Common myeloid progenitor, CD34-positive (primary cell): ENCODE measurements at regions not wholly inside any gene's neighbourhood (a gene's known extent, or its start where the extent isn't known, plus 50 kb on each side); places are given as distances from the start of the nearest gene placed in this dataset.

Experiments
- CTCF ChIA-PET: fragments of 350-600 bp; sonication (Branson Sonifier 250); formaldehyde crosslinking; loops from one replicate; lab custom pipeline; 2021; ENCODE audit warnings: antibody characterized with exemption; lab: Charles Lee
- POLR2A ChIA-PET: fragments of 350-600 bp; sonication (Branson Sonifier 250); formaldehyde crosslinking; loops from one replicate; lab custom pipeline; 2021; ENCODE audit warnings: antibody characterized with exemption; lab: Charles Lee
- DNase-seq, 3 donors: peaks; one replicate each; pipeline versions ENCODE4 v3.0.0 to v3.0.0-alpha.2; 2013
- H3K27ac ChIP-seq, 2 experiments: 1 replicate in 1 of 2; 2 replicates in 1 of 2; pipeline ENCODE4 v1.7.0; 2013; ENCODE audit warnings: inconsistent platforms in 2 of 2, low read length in 2 of 2, mild to moderate bottlenecking in 2 of 2, low read depth in 1 of 2, moderate library complexity in 1 of 2; ENCODE audit not compliant: severe bottlenecking in 2 of 2, insufficient read depth in 1 of 2, poor library complexity in 1 of 2
- H3K27me3 ChIP-seq, 5 experiments: replicated peaks in 2 of 5; 1 replicate in 3 of 5; 2 replicates in 2 of 5; pipeline versions ENCODE4 v1.6.1 to v1.7.0; 2013; ENCODE audit warnings: low read length in 4 of 5, mild to moderate bottlenecking in 2 of 5, moderate library complexity in 2 of 5, inconsistent platforms in 1 of 5; ENCODE audit not compliant: insufficient read depth in 5 of 5, control insufficient read depth in 4 of 5
- H3K36me3 ChIP-seq, 4 experiments: 1 replicate in 2 of 4; 2 replicates in 2 of 4; pipeline versions ENCODE4 v1.6.1 to v1.7.0; 2013; ENCODE audit warnings: low read length in 3 of 4, control low read depth in 1 of 4, mild to moderate bottlenecking in 1 of 4; ENCODE audit not compliant: control insufficient read depth in 4 of 4, insufficient read depth in 4 of 4
- H3K4me1 ChIP-seq, 4 experiments: 1 replicate in 3 of 4; 2 replicates in 1 of 4; pipeline versions ENCODE4 v1.6.1 to v1.7.1; 2013; ENCODE audit warnings: low read length in 3 of 4, mild to moderate bottlenecking in 3 of 4, control low read depth in 1 of 4, inconsistent platforms in 1 of 4, moderate library complexity in 1 of 4; ENCODE audit not compliant: control insufficient read depth in 4 of 4, insufficient read depth in 4 of 4; ENCODE audit errors: control extremely low read depth in 1 of 4
- H3K4me3 ChIP-seq, 7 experiments: 1 replicate in 4 of 7; 2 replicates in 3 of 7; pipeline versions ENCODE4 v1.5.1 to v1.7.0; 2013; ENCODE audit warnings: mild to moderate bottlenecking in 7 of 7, low read length in 6 of 7, moderate library complexity in 6 of 7, inconsistent platforms in 2 of 7, low read depth in 2 of 7, control low read depth in 1 of 7; ENCODE audit not compliant: insufficient read depth in 4 of 7, control insufficient read depth in 1 of 7; ENCODE audit errors: extremely low read depth in 1 of 7
- H3K9me3 ChIP-seq, 5 experiments: 1 replicate in 4 of 5; 2 replicates in 1 of 5; pipeline versions ENCODE4 v1.6.1 to v1.7.1; 2013; ENCODE audit warnings: low read length in 4 of 5, mild to moderate bottlenecking in 2 of 5, inconsistent platforms in 1 of 5, low read depth in 1 of 5, moderate library complexity in 1 of 5; ENCODE audit not compliant: control insufficient read depth in 4 of 5, insufficient read depth in 2 of 5; ENCODE audit errors: control extremely low read depth in 1 of 5
- WGBS: methylation state at CpG from one replicate; pipeline ENCODE4 v1.1.5; 2013; ENCODE audit not compliant: insufficient coverage; 5-methylcytosine and 5-hydroxymethylcytosine counted together

GRCh38 chr20:7359739-7360138 lies 580.5 kb downstream of the HAO1 start:
- no peak for DNase-seq
- no peaks in the 10 kb centered on the region for H3K36me3 ChIP-seq
- H3K27ac ChIP-seq: no peak overlapping the region
- H3K27me3 ChIP-seq: peaks cover 0 to 2% (median 0%) of the 10 kb centered on the region in 5 experiments
- H3K4me3 ChIP-seq: no peak overlapping the region
- no CpG with 5 or more reads among the region's 3 CpGs for WGBS
- CTCF ChIA-PET: no interaction called here
- POLR2A ChIA-PET: no interaction called here
- peaks cover 0 to 2% (median 0%) of the 10 kb centered on the region in 5 experiments for H3K9me3 ChIP-seq
- H3K4me1 ChIP-seq: peaks cover 0 to 3% (median 0%) of the 10 kb centered on the region in 4 experiments

- no peaks in the 10 kb centered on the region for H3K4me1 ChIP-seq
- H3K9me3 ChIP-seq: peaks cover 0 to 2% (median 0%) of the 10 kb centered on the region in 5 experiments
- peaks cover 0 to 2% (median 0%) of the 10 kb centered on the region in 5 experiments for H3K27me3 ChIP-seq
- no peaks in the 10 kb centered on the region for H3K36me3 ChIP-seq
- no peak overlapping the region for H3K4me3 ChIP-seq
- POLR2A ChIA-PET: no interaction called here
- CTCF ChIA-PET: no interaction called here
- DNase-seq: no peak
- no peak overlapping the region for H3K27ac ChIP-seq
- 100% methylated on average over 1 of the region's 3 CpGs for WGBS
Observed at GRCh38 chr20:7361321-7361720, 578.9 kb downstream of the HAO1 start.

- no peak for DNase-seq
- Histone ChIP-seq H3K27ac (no peak overlapping the region), H3K4me3 (no peak overlapping the region), H3K4me1 (no peaks in the 10 kb centered on the region), H3K36me3 (no peaks in the 10 kb centered on the region), H3K9me3 (peaks cover 0 to 2% (median 0%) of the 10 kb centered on the region in 5 experiments), H3K27me3 (peaks cover 0 to 2% (median 0%) of the 10 kb centered on the region in 5 experiments)
- ChIA-PET CTCF (no interaction called here), POLR2A (no interaction called here)
- WGBS: 100% methylated on average over 1 of the region's 3 CpGs
Observed at GRCh38 chr20:7361931-7362330, 578.3 kb downstream of the HAO1 start.

GRCh38 chr20:7362601-7363000 lies 577.7 kb downstream of the HAO1 start:
- H3K9me3 ChIP-seq: peaks cover 0 to 2% (median 0%) of the 10 kb centered on the region in 5 experiments
- ChIA-PET POLR2A (no interaction called here), CTCF (interaction anchor here (0.9 kb wide), 1 partner anchor 10 kb away, joined by 3 read pairs; no protein-coding TSS in a partner anchor)
- no peaks in the 10 kb centered on the region for H3K36me3 ChIP-seq
- WGBS: 82% methylated on average over 2 of the region's 2 CpGs
- no peaks in the 10 kb centered on the region for H3K4me1 ChIP-seq
- no peak overlapping the region for H3K27ac ChIP-seq
- no peak overlapping the region for H3K4me3 ChIP-seq
- DNase-seq: no peak
- peaks cover 0 to 2% (median 0%) of the 10 kb centered on the region in 5 experiments for H3K27me3 ChIP-seq

GRCh38 chr20:7366189-7366588 lies 574.1 kb downstream of the HAO1 start:
- POLR2A ChIA-PET: no interaction called here
- no peak overlapping the region for H3K4me3 ChIP-seq
- no peak for DNase-seq
- H3K4me1 ChIP-seq: no peaks in the 10 kb centered on the region
- no peak overlapping the region for H3K27ac ChIP-seq
- H3K27me3 ChIP-seq: no peaks in the 10 kb centered on the region
- H3K9me3 ChIP-seq: peaks cover 0 to 2% (median 0%) of the 10 kb centered on the region in 5 experiments
- no peaks in the 10 kb centered on the region for H3K36me3 ChIP-seq
- CTCF ChIA-PET: no interaction called here
- 100% methylated on average over 1 of the region's 1 CpG for WGBS

- WGBS: 100% methylated on average over 1 of the region's 3 CpGs
- H3K27ac ChIP-seq: no peak overlapping the region
- POLR2A ChIA-PET: no interaction called here
Observed at GRCh38 chr20:7371518-7372163, 568.6 kb downstream of the HAO1 start.

GRCh38 chr20:7375905-7376304 lies 564.4 kb downstream of the HAO1 start:
- Histone ChIP-seq H3K27ac (no peak overlapping the region), H3K4me1 (no peaks in the 10 kb centered on the region), H3K4me3 (no peak overlapping the region), H3K36me3 (no peaks in the 10 kb centered on the region), H3K27me3 (peaks cover 0 to 3% (median 0%) of the 10 kb centered on the region in 5 experiments), H3K9me3 (no peaks in the 10 kb centered on the region)
- ChIA-PET POLR2A (interaction anchor here (0.6 kb wide), 1 partner anchor 1632 kb away, joined by 3 read pairs; no protein-coding TSS in a partner anchor), CTCF (interaction anchor here (0.8 kb wide), 1 partner anchor 23 kb away, joined by 3 read pairs; no protein-coding TSS in a partner anchor)
- peak; percentile 32 to 75 (median 66) for DNase-seq
- WGBS: no CpG with 5 or more reads among the region's 4 CpGs

More at GRCh38 chr20:7371518-7372163, 568.6 kb downstream of the HAO1 start:
- DNase-seq: no peak
- CTCF ChIA-PET: interaction anchor here (0.9 kb wide), 1 partner anchor 442 kb away, joined by 3 read pairs; no protein-coding TSS in a partner anchor
- Histone ChIP-seq H3K4me3 (no peak overlapping the region), H3K27me3 (no peaks in the 10 kb centered on the region), H3K36me3 (no peaks in the 10 kb centered on the region), H3K9me3 (no peaks in the 10 kb centered on the region), H3K4me1 (no peaks in the 10 kb centered on the region)
